A549 (cell line): ENCODE measurements at regions not wholly inside any gene's neighbourhood (a gene's known extent, or its start where the extent isn't known, plus 50 kb on each side); places are given as distances from the start of the nearest gene placed in this dataset.
A peak's percentile ranks its signal among the peaks of the same experiment; 100 is the strongest.
"Not testable (repeated sequence)": the region's sequence is repeated elsewhere in the genome, so short reads cannot be mapped to it uniquely, and the experiment has no call there.

Source experiments
- ATAC-seq, 2 experiments: fragments of 200-7000 bp in 1 of 2; fragments of >200 bp in 1 of 2; cut with Nextera tagmentation in 1 of 2; cut with Tn5 transposase in 1 of 2; 3 replicates each; pipeline versions ENCODE4 v1.8.0 to v1.9.1; 2018 to 2020; ENCODE audit warnings: mild to moderate bottlenecking in 1 of 2, moderate library complexity in 1 of 2
- CTCF ChIA-PET: fragments of 300-600 bp; sonication (Branson Sonifier 250); formaldehyde crosslinking; extraction: SDS; loops from one replicate; lab custom pipeline; 2021; ENCODE audit warnings: antibody characterized with exemption, inconsistent platforms; lab: Yijun Ruan, JAX
- POLR2A ChIA-PET: fragments of 350-600 bp; formaldehyde crosslinking; extraction: SDS; loops from one replicate; lab custom pipeline; 2021; ENCODE audit warnings: antibody characterized with exemption, inconsistent platforms; lab: Yijun Ruan, JAX
- DNase-seq, 2 experiments: peaks; one replicate each; pipeline versions ENCODE4 v3.0.0 to v3.0.0-alpha.2; 2011 to 2016; ENCODE audit warnings: low read depth in 1 of 2, low spot score in 1 of 2
- FAIRE-seq: peaks from 2 replicates; lab custom pipeline; 2011; peaks lifted over from hg19 to GRCh38; lab: Jason Lieb, UNC
- H3K27ac ChIP-seq, 2 experiments: fragments of >200 bp; sonication (Bioruptor Twin); formaldehyde crosslinking; 3 replicates each; pipeline ENCODE4 v1.5.1; 2016 to 2017
- H3K4me1 ChIP-seq: fragments of >200 bp; sonication (Bioruptor Twin); formaldehyde crosslinking; 3 replicates; pipeline ENCODE4 v1.6.1; 2016
- H3K4me2 ChIP-seq: fragments of >200 bp; sonication (Bioruptor Twin); formaldehyde crosslinking; 3 replicates; pipeline ENCODE4 v1.6.1; 2016
- H3K4me3 ChIP-seq: fragments of >200 bp; sonication (Bioruptor Twin); formaldehyde crosslinking; 3 replicates; pipeline ENCODE4 v1.5.1; 2016
- H3K9me3 ChIP-seq: fragments of >200 bp; sonication (Bioruptor Twin); formaldehyde crosslinking; 3 replicates; pipeline ENCODE4 v1.6.1; 2016
- CHD4 ChIP-seq: fragments of 200-600 bp; sonication (generic); IDR thresholded peaks from 2 replicates; pipeline ENCODE4 v1.6.1; 2016; ENCODE audit warnings: antibody characterized with exemption, mild to moderate bottlenecking, borderline replicate concordance
- EHF ChIP-seq: fragments of 250-450 bp; sonication (Bioruptor Pico); IDR thresholded peaks from 2 replicates; pipeline ENCODE4 v1.5.0; 2020; ENCODE audit warnings: mild to moderate bottlenecking
- EHMT2 ChIP-seq: fragments of 200-600 bp; sonication (generic); IDR thresholded peaks from 2 replicates; pipeline ENCODE4 v1.6.1; 2016; ENCODE audit warnings: antibody characterized with exemption, low read depth, mild to moderate bottlenecking, moderate library complexity
- FOXS1 ChIP-seq: fragments of 250-450 bp; sonication (Bioruptor Pico); IDR thresholded peaks from 2 replicates; pipeline ENCODE4 v1.5.0; 2020; ENCODE audit warnings: mild to moderate bottlenecking, moderate library complexity
- GATA3 ChIP-seq: IDR thresholded peaks from 2 replicates; pipeline ENCODE4 v1.6.1; 2012; ENCODE audit warnings: borderline replicate concordance
- HMGXB4 ChIP-seq: fragments of 250-450 bp; sonication (Bioruptor Pico); IDR thresholded peaks from 2 replicates; pipeline ENCODE4 v1.5.0; 2021; ENCODE audit warnings: mild to moderate bottlenecking, moderate library complexity, borderline replicate concordance
- HOXB13 ChIP-seq: fragments of 250-450 bp; sonication (Bioruptor Pico); IDR thresholded peaks from 2 replicates; pipeline ENCODE4 v1.5.0; 2020; ENCODE audit warnings: low read depth, mild to moderate bottlenecking, moderate library complexity
- JUNB ChIP-seq: fragments of >200 bp; sonication (Bioruptor Twin); formaldehyde crosslinking; IDR thresholded peaks from 2 replicates; pipeline ENCODE4 v1.6.1; 2016
- MAFK ChIP-seq: fragments of 450-650 bp; IDR thresholded peaks from 2 replicates; pipeline ENCODE4 v1.6.1; 2014; ENCODE audit not compliant: partially characterized antibody
- PHF8 ChIP-seq: fragments of 200-600 bp; sonication (generic); IDR thresholded peaks from 2 replicates; pipeline ENCODE4 v1.6.1; 2016; ENCODE audit warnings: low read depth, mild to moderate bottlenecking, antibody characterized with exemption, moderate library complexity, borderline replicate concordance
- RAD21 ChIP-seq, 2 experiments: fragments of >200 bp in 1 of 2; sonication (Bioruptor Twin) in 1 of 2; formaldehyde crosslinking in 1 of 2; IDR thresholded peaks in 1 of 2; conservative IDR thresholded peaks in 1 of 2; 2 replicates in 1 of 2; 3 replicates in 1 of 2; pipeline ENCODE4 v1.6.1; 2012 to 2018; ENCODE audit warnings: inconsistent platforms in 1 of 2
- RNF2 ChIP-seq: fragments of 200-600 bp; sonication (generic); IDR thresholded peaks from 2 replicates; pipeline ENCODE4 v1.6.1; 2016; ENCODE audit warnings: low read depth, mild to moderate bottlenecking, antibody characterized with exemption, moderate library complexity, borderline replicate concordance
- SMC3 ChIP-seq: fragments of >200 bp; sonication (Bioruptor Twin); formaldehyde crosslinking; IDR thresholded peaks from 3 replicates; pipeline ENCODE4 v1.6.1; 2018; ENCODE audit warnings: inconsistent platforms
- ZFP36 ChIP-seq: fragments of 450-650 bp; IDR thresholded peaks from 2 replicates; pipeline ENCODE4 v1.6.1; 2014; ENCODE audit warnings: borderline replicate concordance; ENCODE audit not compliant: partially characterized antibody
- ZNF302 ChIP-seq: fragments of 250-450 bp; sonication (Bioruptor Pico); IDR thresholded peaks from 2 replicates; pipeline ENCODE4 v1.9.0; 2021; ENCODE audit warnings: inconsistent platforms, mild to moderate bottlenecking, moderate library complexity
- WGBS: methylation state at CpG from one replicate; pipeline ENCODE4 v1.1.6; 2017; ENCODE audit errors: missing lambda C conversion rate; 5-methylcytosine and 5-hydroxymethylcytosine counted together
- TF ChIP-seq, protein P1 (sequence below): fragments of >200 bp; sonication (Bioruptor Twin); formaldehyde crosslinking; IDR thresholded peaks from 3 replicates; pipeline ENCODE4 v1.5.1; 2016
- TF ChIP-seq, protein P2 (sequence below): fragments of 450-650 bp; IDR thresholded peaks from 2 replicates; pipeline ENCODE4 v1.6.1; 2014; ENCODE audit warnings: antibody characterized with exemption

GRCh38 chr13:22814433-22814832, 366.3 kb upstream of the SGCG start:
- H3K4me3 ChIP-seq, POLR2A ChIA-PET, H3K27ac ChIP-seq, ATAC-seq, DNase-seq, H3K9me3 ChIP-seq, H3K4me1 ChIP-seq, FAIRE-seq, H3K4me2 ChIP-seq, CTCF ChIA-PET: not testable (repeated sequence)
- peak; percentile 78; the same call in 1 of the 2 replicates for TF ChIP-seq FOXS1 (CRISPR knock-in tag)
- 0 out of 2 replicates have a peak, but pooled peaks have one; percentile 52 for TF ChIP-seq ZNF302 (CRISPR knock-in tag)
- peak; percentile 78 for TF ChIP-seq EHF (CRISPR knock-in tag)
- TF ChIP-seq HOXB13 (CRISPR knock-in tag) = peak; percentile 86; the same call in 1 of the 2 replicates
- WGBS = 56% methylated on average over 8 of the region's 8 CpGs

DNA sequence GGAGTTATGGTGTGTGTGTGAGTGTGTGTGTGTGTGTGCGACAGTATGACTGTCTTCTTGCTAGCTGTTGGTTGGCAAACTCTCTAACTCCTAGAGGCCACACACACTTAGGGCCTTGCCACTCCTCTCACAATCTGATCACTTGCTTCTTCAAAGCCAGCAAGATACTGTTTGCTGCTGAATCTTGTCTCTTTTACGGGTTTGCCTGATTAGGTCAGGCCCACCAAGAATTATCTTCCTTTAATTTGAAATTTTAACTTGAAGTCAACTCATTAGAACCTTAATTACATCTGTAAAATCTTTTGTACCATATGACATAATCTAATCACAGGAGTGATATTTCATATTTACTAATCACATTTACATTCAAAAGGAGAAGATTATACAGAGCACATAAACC, 359.2 kb upstream of the SGCG start:
- no peak overlapping the region for H3K4me2 ChIP-seq
- H3K4me1 ChIP-seq = no peaks in the 10 kb centered on the region
- FAIRE-seq = no peak
- H3K4me3 ChIP-seq = no peak overlapping the region
- H3K9me3 ChIP-seq = no peaks in the 10 kb centered on the region
- 74% methylated on average over 2 of the region's 2 CpGs for WGBS
- no peak for ATAC-seq
- no peak for TF ChIP-seq PHF8
- no peak for TF ChIP-seq ZFP36
- ChIA-PET POLR2A (no interaction called here), CTCF (no interaction called here)
- H3K27ac ChIP-seq = no peak overlapping the region
- DNase-seq = no peak

DNA sequence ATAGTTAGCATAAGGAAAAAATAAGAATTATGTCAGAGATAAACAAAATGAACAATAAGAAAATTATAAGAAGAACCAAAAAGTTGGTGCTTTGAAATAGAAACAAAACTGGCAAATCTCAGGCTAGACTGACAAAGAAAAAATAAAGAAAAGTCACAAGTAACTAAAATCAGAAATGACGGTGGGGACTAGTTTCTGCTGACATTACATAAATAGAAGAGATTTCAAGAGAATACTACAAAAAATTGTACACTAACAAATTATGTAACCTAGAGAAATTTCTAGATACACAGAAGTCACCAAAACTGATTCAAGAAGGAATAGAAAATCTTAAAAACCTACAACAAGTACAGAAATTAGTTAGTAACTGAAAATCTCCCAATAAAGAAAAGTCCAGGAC, 355.6 kb upstream of the SGCG start:
- DNase-seq = no peak
- H3K27ac ChIP-seq = no peak overlapping the region
- ATAC-seq = no peak
- H3K4me3 ChIP-seq = no peak overlapping the region
- H3K4me2 ChIP-seq = no peak overlapping the region
- H3K4me1 ChIP-seq = no peaks in the 10 kb centered on the region
- ChIA-PET CTCF (no interaction called here), POLR2A (no interaction called here)
- WGBS = 86% methylated on average over 1 of the region's 1 CpG
- H3K9me3 ChIP-seq = no peaks in the 10 kb centered on the region
- TF ChIP-seq MAFK = peak; percentile 59
- no peak for TF ChIP-seq CHD4
- FAIRE-seq = no peak

- Histone ChIP-seq H3K4me1 (no peaks in the 10 kb centered on the region), H3K4me3 (no peak overlapping the region), H3K9me3 (no peaks in the 10 kb centered on the region), H3K4me2 (no peak overlapping the region), H3K27ac (no peak overlapping the region)
- POLR2A ChIA-PET = no interaction called here
- FAIRE-seq = no peak
- CTCF ChIA-PET = no interaction called here
- no peak for ATAC-seq
- WGBS = 11% methylated on average over 2 of the region's 2 CpGs
- no peak for DNase-seq
- TF ChIP-seq RNF2 (no peak), PHF8 (no peak), HOXB13 (CRISPR knock-in tag) (no peak), JUNB (no peak), RAD21 (conservative IDR thresholded peaks at IDR 0.05 in 1 of 2, IDR thresholded peaks at IDR 0.05 in 1 of 2) (no peak), GATA3 (no peak), EHMT2 (no peak), HMGXB4 (CRISPR knock-in tag) (no peak), ZNF302 (CRISPR knock-in tag) (no peak), EHF (CRISPR knock-in tag) (no peak), SMC3 (no peak)
- TF ChIP-seq, protein P1, sequence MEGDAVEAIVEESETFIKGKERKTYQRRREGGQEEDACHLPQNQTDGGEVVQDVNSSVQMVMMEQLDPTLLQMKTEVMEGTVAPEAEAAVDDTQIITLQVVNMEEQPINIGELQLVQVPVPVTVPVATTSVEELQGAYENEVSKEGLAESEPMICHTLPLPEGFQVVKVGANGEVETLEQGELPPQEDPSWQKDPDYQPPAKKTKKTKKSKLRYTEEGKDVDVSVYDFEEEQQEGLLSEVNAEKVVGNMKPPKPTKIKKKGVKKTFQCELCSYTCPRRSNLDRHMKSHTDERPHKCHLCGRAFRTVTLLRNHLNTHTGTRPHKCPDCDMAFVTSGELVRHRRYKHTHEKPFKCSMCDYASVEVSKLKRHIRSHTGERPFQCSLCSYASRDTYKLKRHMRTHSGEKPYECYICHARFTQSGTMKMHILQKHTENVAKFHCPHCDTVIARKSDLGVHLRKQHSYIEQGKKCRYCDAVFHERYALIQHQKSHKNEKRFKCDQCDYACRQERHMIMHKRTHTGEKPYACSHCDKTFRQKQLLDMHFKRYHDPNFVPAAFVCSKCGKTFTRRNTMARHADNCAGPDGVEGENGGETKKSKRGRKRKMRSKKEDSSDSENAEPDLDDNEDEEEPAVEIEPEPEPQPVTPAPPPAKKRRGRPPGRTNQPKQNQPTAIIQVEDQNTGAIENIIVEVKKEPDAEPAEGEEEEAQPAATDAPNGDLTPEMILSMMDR = no peak
- TF ChIP-seq, protein P2, sequence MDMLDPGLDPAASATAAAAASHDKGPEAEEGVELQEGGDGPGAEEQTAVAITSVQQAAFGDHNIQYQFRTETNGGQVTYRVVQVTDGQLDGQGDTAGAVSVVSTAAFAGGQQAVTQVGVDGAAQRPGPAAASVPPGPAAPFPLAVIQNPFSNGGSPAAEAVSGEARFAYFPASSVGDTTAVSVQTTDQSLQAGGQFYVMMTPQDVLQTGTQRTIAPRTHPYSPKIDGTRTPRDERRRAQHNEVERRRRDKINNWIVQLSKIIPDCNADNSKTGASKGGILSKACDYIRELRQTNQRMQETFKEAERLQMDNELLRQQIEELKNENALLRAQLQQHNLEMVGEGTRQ = no peak
Measured at GRCh38 chr13:22828081-22828480, 352.7 kb upstream of the SGCG start.
